ENCODE measurements at regions not wholly inside any gene's neighbourhood (a gene's known extent, or its start where the extent isn't known, plus 50 kb on each side); places are given as distances from the start of the nearest gene placed in this dataset.
"Not testable (repeated sequence)": the region's sequence is repeated elsewhere in the genome, so short reads cannot be mapped to it uniquely, and the experiment has no call there.

DNA sequence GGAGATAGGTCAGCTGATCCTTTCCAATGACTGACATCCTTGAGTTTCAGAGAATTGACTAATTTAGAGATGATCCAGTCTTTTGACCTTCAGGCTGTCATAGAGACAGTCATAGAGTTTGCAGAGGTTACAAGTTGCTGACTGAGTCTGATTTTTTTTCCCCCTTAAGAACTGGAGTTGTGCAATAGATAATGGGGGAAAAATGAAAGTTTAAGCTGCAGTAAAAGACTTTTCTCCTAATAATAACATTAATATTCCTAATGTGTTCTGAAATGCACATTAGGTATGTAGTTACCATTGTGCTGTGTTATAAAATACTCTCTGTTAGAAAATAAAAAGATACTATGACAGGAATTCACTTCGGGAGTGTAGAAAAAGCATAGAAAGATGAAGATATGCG, 876.9 kb upstream of the RAG2 start:
- FAIRE-seq: no peak

DNA sequence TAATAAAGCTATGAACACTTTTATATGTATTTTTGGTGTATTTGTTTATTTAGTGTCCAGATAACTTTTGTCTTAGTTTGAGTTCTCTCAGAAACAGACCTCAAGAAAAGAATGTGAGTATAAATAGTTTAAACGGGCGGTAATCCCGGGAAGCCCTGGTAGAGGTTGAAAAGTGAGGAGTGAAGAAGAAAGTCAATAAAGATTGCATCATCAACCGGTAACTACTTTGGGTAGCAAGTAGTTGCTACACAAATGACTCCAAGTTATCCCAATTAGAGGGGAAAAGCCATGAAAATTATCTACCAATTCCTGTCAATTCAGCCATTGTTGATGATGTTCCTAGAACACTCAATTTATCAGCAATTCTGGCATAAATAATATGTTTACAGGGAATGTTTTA, 870.3 kb upstream of the RAG2 start:
- no peak for FAIRE-seq

DNA sequence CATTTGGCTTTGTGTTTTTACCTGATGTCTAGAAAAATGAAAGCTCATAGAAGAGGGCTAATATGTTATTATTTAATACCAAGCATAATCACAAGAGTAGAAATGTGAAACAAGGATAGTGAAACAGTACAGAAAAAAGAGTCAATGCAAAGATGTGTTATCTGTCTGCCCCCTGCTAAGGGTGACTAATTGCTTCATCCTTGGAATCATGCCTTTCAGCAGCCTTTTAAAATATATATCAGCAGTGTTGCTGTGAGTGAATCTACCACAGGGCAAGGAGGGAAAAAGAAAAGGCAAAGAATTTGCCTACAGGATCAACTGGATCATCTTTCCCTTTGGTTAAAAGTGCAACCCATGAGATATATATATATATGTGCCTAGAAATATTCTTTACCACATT, 867.2 kb upstream of the RAG2 start:
- no peak for FAIRE-seq

- FAIRE-seq: no peak
Observed at GRCh38 chr11:37459456-37459855, 861.4 kb upstream of the RAG2 start.

GRCh38 chr11:37456746-37457145, 858.7 kb upstream of the RAG2 start:
- no peak for FAIRE-seq

GRCh38 chr11:37451903-37452302, 853.9 kb upstream of the RAG2 start:
- no peak for FAIRE-seq

GRCh38 chr11:37450613-37451012, 852.6 kb upstream of the RAG2 start:
- FAIRE-seq: no peak

- peak; percentile 98 for FAIRE-seq
Observed at GRCh38 chr11:37449146-37449545, 851.1 kb upstream of the RAG2 start.

- FAIRE-seq: no peak
Observed at GRCh38 chr11:37442576-37442975, 844.5 kb upstream of the RAG2 start.

DNA sequence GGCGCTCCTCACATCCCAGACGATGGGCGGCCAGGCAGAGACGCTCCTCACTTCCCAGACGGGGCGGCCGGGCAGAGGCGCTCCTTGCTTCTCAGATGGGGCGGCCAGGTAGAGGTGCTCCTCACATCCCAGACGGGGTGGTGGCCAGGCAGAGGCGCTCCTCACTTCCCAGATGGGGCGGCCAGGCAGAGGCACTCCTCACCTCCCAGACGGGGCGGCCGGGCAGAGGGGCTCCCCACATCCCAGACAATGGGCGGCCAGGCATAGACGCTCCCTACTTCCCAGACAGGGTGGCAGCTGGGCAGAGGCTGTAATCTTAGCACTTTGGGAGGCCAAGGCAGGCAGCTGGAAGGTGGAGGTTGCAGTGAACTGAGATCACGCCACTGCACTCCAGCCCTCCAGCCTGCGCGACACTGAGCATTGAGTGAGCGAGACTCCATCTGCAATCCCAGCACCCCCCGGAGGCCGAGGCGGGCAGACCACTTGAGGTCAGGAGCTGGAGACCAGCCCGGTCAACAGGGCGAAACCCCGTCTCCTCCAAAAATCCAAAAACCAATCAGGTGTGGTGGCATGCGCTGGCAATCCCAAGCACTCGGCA, 833.7 kb upstream of the RAG2 start:
- FAIRE-seq: not testable (repeated sequence)

DNA sequence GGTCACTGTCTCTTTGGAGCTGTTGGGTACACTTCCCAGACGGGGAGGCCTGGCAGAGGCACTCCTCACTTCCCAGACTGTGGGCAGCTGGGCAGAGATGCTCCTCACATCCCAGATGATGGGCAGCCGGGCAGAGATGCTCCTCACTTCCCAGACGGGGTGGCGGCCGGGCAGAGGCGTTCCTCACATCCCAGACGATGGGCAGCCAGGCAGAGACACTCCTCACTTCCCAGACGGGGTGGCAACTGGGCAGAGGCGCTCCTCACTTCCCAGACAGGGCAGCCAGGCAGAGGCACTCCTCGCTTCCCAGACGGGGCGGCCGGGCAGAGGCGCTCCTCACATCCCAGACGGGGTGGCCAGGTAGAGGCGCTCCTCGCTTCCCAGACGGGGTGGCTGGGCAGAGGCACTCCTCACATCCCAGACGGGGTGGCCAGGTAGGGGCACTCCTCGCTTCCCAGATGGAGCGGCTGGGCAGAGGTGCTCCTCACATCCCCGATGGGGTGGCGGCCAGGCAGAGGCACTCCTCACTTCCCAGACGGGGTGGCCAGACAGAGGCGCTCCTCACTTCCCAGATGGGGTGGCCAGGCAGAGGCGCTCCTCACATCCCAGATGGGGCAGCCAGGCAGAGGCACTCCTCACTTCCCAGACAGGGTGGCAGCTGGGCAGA, 833.1 kb upstream of the RAG2 start:
- FAIRE-seq: not testable (repeated sequence)

DNA sequence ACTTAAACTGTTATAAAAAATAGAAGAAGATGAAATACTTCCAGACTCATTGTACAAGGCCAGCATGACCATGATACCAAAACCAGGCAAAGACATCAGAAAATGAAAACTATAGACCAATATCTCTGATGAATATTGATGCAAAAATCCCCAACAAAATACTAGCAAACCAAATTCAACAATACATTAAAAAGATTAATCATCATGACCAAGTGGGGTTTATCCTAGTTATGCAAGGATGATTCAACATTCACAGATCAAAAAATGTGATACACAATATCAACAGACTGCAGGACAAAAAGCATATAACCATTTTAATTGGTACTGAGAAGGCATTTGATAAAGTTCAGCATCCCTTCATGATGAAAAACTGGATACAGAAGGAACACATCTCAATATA, 824.5 kb upstream of the RAG2 start:
- no peak for FAIRE-seq

DNA sequence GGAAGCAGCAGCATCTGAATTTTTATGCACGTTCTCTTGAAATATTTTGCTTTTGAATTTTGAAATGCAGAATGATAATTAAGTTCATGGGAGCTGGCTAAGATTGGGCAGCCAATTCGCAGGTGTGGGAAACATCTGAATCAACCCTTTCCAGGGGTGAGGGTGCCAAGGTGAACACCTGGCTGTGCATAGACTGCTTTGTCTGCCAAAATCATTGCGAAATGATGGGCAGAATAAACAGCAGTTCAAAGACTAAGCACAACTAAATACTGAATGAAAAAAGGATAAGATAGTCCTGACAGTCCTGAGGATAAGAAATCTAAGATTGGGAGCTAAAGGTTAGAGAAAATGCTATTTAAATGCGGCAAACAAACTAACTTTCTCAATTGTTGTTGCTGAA, 813.3 kb upstream of the RAG2 start:
- no peak for FAIRE-seq

GRCh38 chr11:37409124-37409523, 811.1 kb upstream of the RAG2 start:
- FAIRE-seq: no peak

- FAIRE-seq: no peak
Observed at GRCh38 chr11:37407461-37407860, 809.4 kb upstream of the RAG2 start.

- no peak for FAIRE-seq
Observed at GRCh38 chr11:37406651-37407050, 808.6 kb upstream of the RAG2 start.

GRCh38 chr11:37404231-37404630, 806.2 kb upstream of the RAG2 start:
- no peak for FAIRE-seq

DNA sequence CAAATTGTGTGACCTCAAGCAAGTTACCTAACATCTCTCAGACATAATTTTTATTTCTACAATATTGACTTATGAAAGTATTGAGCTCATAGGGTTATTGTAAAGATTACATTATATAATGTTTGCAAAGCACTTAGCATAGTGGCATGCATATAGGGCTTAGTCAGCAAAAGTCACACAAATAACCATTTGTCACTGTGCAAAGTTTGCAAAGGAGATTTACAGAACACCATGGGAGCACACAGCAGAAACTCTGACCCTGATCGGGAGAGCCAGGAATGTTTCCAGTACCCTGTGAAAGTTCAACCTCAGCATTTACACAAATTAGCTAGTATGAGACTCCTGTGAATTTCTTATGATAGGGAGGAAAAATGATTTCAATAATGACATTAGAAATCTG, 804.6 kb upstream of the RAG2 start:
- no peak for FAIRE-seq

- FAIRE-seq: no peak
Observed at GRCh38 chr11:37394236-37394870, 796.3 kb upstream of the RAG2 start.

GRCh38 chr11:37391615-37392014, 793.6 kb upstream of the RAG2 start:
- no peak for FAIRE-seq

DNA sequence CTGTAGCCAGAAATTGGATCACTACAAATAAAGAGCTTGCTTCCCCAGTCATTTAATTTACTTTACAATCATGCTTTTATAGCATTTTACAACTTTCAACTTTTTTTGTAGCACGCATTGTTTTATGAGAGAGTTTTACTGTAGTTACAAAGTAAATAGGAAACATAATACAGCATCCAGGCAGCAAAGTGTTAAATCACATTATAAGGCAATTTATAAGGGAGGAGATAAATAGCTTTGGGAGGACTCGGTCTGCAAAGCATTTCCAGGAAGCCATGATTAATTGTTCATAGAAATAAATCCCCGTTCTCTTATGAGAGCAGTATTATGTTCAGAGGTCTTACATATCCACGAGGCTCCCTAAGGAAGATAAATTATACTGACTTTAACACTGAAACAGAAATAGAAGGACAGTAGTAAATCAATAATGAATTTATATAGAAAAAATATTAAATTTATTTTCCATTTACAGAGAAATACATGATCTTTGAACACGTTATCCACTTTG, 792.6 kb upstream of the RAG2 start:
- FAIRE-seq: no peak

DNA sequence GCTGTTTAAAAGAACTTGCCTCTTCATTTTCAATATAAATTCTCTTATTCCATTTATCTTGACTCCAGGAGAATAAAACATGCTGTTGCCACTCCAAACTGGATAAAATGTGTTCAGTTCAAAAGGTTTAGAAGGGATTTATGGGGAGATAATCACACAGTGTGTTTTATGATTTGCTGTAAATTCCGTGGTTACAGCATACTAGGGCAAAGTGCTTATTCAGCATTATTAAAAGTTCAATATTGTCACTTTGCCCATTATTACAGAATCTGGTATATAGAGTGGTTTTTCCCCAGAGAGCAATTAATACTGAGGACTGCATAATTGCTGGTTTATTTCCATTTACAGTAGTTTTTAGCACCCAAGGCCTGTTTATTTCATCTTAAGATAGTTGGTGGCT, 780.9 kb upstream of the RAG2 start:
- no peak for FAIRE-seq

DNA sequence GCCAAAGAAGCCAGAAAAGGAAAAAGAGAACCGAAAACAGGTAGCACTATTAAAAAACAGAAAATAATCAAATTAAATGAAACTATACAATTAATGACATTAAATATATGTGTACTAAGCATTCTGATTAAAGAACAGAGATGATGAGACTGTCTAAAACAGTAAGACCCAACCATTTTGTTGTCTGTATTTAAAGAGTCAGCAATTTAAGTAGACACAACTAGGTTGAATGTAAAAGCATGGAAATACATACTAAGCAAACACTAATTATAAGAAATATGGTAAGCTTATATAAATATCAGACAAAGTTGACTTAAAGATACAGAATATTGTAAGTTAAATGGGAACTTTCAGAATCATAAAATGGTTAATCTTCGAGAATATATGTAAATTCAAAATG, 774.6 kb upstream of the RAG2 start:
- FAIRE-seq: no peak

GRCh38 chr11:37371346-37371970, 773.4 kb upstream of the RAG2 start:
- FAIRE-seq: no peak
